GM12878 (cell line): ENCODE measurements at regions not wholly inside any gene's neighbourhood (a gene's known extent, or its start where the extent isn't known, plus 50 kb on each side); places are given as distances from the start of the nearest gene placed in this dataset.

Experiments
- ATAC-seq: fragments of 200-7000 bp; cut with Tn5 transposase; 3 replicates; pipeline ENCODE4 v1.9.1; 2020; ENCODE audit warnings: mild to moderate bottlenecking, moderate library complexity
- BruUV-seq: library from RNA; stranded (reverse); fragments of 400-500 nt; replicated peaks from 2 replicates; lab custom pipeline; 2021; lab: Mats Ljungman, UMichigan
- CTCF ChIA-PET: fragments of 300-600 bp; sonication (Branson Sonifier 250); formaldehyde crosslinking; extraction: SDS; loops from one replicate; lab custom pipeline; 2021; ENCODE audit warnings: inconsistent platforms; lab: Yijun Ruan, JAX
- POLR2A ChIA-PET: fragments of 350-600 bp; formaldehyde crosslinking; extraction: SDS; loops from one replicate; lab custom pipeline; 2021; ENCODE audit warnings: inconsistent platforms; lab: Charles Lee
- RAD21 ChIA-PET: fragments of 300-600 bp; sonication (Branson Sonifier 250); formaldehyde crosslinking; loops from one replicate; lab custom pipeline; 2023; ENCODE audit warnings: antibody characterized with exemption; ENCODE audit not compliant: unreplicated experiment; lab: Charles Lee
- SMC1A ChIA-PET: fragments of 300-600 bp; sonication (Branson Sonifier 250); formaldehyde crosslinking; loops from one replicate; lab custom pipeline; 2023; ENCODE audit not compliant: unreplicated experiment, uncharacterized antibody; lab: Charles Lee
- DNase-seq: peaks from one replicate; pipeline ENCODE4 v3.0.0-alpha.2; 2011; ENCODE audit warnings: low read depth, low spot score
- FAIRE-seq: peaks from 3 replicates; lab custom pipeline; 2011; peaks lifted over from hg19 to GRCh38; lab: Jason Lieb, UNC
- H2AFZ ChIP-seq: 2 replicates; pipeline ENCODE4 v1.6.0; 2011; ENCODE audit warnings: low read depth, low read length, control low read depth; ENCODE audit not compliant: control insufficient read depth
- H3K27ac ChIP-seq: 2 replicates; pipeline ENCODE4 v1.5.1; 2011; ENCODE audit warnings: control low read depth; ENCODE audit not compliant: control insufficient read depth, insufficient read depth
- H3K27me3 ChIP-seq, 2 experiments: replicated peaks in 1 of 2; 2 replicates each; pipeline versions ENCODE4 v1.6.0 to v1.6.1; 2011; ENCODE audit warnings: low read length in 1 of 2; ENCODE audit not compliant: control insufficient read depth in 2 of 2, insufficient read depth in 2 of 2
- H3K36me3 ChIP-seq, 2 experiments: 2 replicates each; pipeline ENCODE4 v1.5.1; 2011; ENCODE audit warnings: low read length in 1 of 2; ENCODE audit not compliant: control insufficient read depth in 2 of 2, insufficient read depth in 2 of 2
- H3K4me1 ChIP-seq: 2 replicates; pipeline ENCODE4 v1.6.1; 2011; ENCODE audit warnings: mild to moderate bottlenecking, low read length, moderate library complexity, mixed read lengths; ENCODE audit not compliant: control insufficient read depth, insufficient read depth
- H3K4me2 ChIP-seq: 2 replicates; pipeline ENCODE4 v1.6.0; 2011; ENCODE audit warnings: control low read depth; ENCODE audit not compliant: control insufficient read depth, insufficient read depth
- H3K4me3 ChIP-seq: fragments of 200-600 bp; sonication (generic); 2 replicates; pipeline ENCODE4 v1.5.1; 2016
- H3K79me2 ChIP-seq: 2 replicates; pipeline ENCODE4 v1.6.0; 2011; ENCODE audit warnings: low read length; ENCODE audit not compliant: control insufficient read depth, insufficient read depth
- H3K9ac ChIP-seq: 2 replicates; pipeline ENCODE4 v1.8.0; 2011; ENCODE audit warnings: low read length, control low read depth, mixed read lengths; ENCODE audit not compliant: control insufficient read depth, insufficient read depth
- H3K9me3 ChIP-seq: replicated peaks from 3 replicates; pipeline ENCODE4 v1.5.1; 2011; ENCODE audit warnings: mild to moderate bottlenecking, low read length; ENCODE audit not compliant: control insufficient read depth, insufficient read depth
- H4K20me1 ChIP-seq: 2 replicates; pipeline ENCODE4 v1.6.0; 2011; ENCODE audit not compliant: control insufficient read depth, insufficient read depth
- BRCA1 ChIP-seq: IDR thresholded peaks from 2 replicates; pipeline ENCODE4 v1.6.1; 2011; ENCODE audit warnings: low read depth, low read length, improper control_type of control experiment
- EP300 ChIP-seq, 2 experiments: fragments of 150-350 bp in 1 of 2; IDR thresholded peaks; 2 replicates each; pipeline ENCODE4 v1.6.1; 2011 to 2012; ENCODE audit warnings: low read depth in 2 of 2, low read length in 2 of 2, borderline replicate concordance in 1 of 2, improper control_type of control experiment in 1 of 2, inconsistent platforms in 1 of 2; ENCODE audit not compliant: control insufficient read depth in 1 of 2
- ESRRA ChIP-seq: IDR thresholded peaks from 2 replicates; pipeline ENCODE4 v1.6.1; 2012; ENCODE audit warnings: mild to moderate bottlenecking, low read length, improper control_type of control experiment
- NFYB ChIP-seq: IDR thresholded peaks from 2 replicates; pipeline ENCODE4 v1.6.1; 2011; ENCODE audit warnings: low read depth, mild to moderate bottlenecking, low read length, improper control_type of control experiment, moderate library complexity; ENCODE audit not compliant: insufficient read depth
- POLR2AphosphoS2 ChIP-seq: IDR thresholded peaks from 2 replicates; pipeline ENCODE4 v1.6.1; 2011; ENCODE audit warnings: low read depth, mild to moderate bottlenecking, low read length, improper control_type of control experiment, moderate library complexity
- RCOR1 ChIP-seq: conservative IDR thresholded peaks from 2 replicates; pipeline ENCODE4 v1.6.1; 2012; ENCODE audit warnings: low read depth, low read length, improper control_type of control experiment
- SRF ChIP-seq, 2 experiments: IDR thresholded peaks; 2 replicates each; pipeline ENCODE4 v1.6.1; 2011; ENCODE audit warnings: low read depth in 2 of 2, low read length in 2 of 2, mild to moderate bottlenecking in 1 of 2, moderate library complexity in 1 of 2
- YY1 ChIP-seq: IDR thresholded peaks from 2 replicates; pipeline ENCODE4 v1.6.1; 2011; ENCODE audit warnings: low read depth, mild to moderate bottlenecking, low read length
- ZNF274 ChIP-seq: IDR thresholded peaks from one replicate; pipeline ENCODE4 v1.8.0; 2011; ENCODE audit not compliant: insufficient read length, insufficient read depth
- ZSCAN29 ChIP-seq: fragments of 450-650 bp; IDR thresholded peaks from 2 replicates; pipeline ENCODE4 v1.6.1; 2017; ENCODE audit warnings: mild to moderate bottlenecking, moderate library complexity
- ZZZ3 ChIP-seq: IDR thresholded peaks from 2 replicates; pipeline ENCODE4 v1.6.1; 2011; ENCODE audit warnings: low read depth; ENCODE audit not compliant: control insufficient read depth, insufficient read length
- in situ Hi-C: fragments of 300-500 bp; cut with MboI; formaldehyde crosslinking; loops from 9 replicates; pipeline ENCODE4 v1.14.3; 2018; ENCODE audit warnings: mixed read lengths
- intact Hi-C: fragments of 100-400 bp; cut with micrococcal nuclease; formaldehyde crosslinking; loops from one replicate; pipeline ENCODE4 v1.14.2; 2022; ENCODE audit not compliant: unreplicated experiment
- TF ChIP-seq, protein P1 (sequence below): fragments of 450-650 bp; IDR thresholded peaks from 2 replicates; pipeline ENCODE4 v1.6.1; 2017; ENCODE audit warnings: antibody characterized with exemption, mild to moderate bottlenecking, moderate library complexity
- TF ChIP-seq, protein P2 (sequence below), 3 experiments: IDR thresholded peaks in 2 of 3; conservative IDR thresholded peaks in 1 of 3; 2 replicates each; pipeline ENCODE4 v1.5.1; 2011; ENCODE audit warnings: low read depth in 3 of 3, low read length in 3 of 3, mild to moderate bottlenecking in 3 of 3, control low read depth in 2 of 3, moderate library complexity in 2 of 3, inconsistent platforms in 1 of 3, mixed read lengths in 1 of 3; ENCODE audit not compliant: control insufficient read depth in 2 of 3, insufficient read depth in 1 of 3; ENCODE audit errors: extremely low read depth in 1 of 3

DNA sequence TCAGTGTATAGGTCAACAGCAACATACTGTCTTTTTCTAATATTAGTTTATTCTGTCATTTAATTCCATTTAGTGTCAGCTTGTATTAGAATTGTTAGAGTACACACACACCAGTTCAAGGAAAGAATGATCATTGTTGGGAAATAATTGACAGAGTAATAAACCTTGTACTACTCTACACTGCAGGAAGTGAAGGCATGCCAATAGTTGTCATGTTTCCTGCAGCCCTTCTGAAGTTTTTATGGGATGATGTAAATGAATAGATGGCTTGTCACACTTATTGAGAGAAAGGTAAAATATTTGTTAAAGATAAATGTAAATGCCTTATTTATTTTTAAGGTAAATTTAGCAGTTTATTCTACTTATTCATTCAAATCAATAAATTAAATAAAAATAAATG is 306.9 kb upstream of the KLHL1 start:
- Histone ChIP-seq H4K20me1 (no peaks in the 10 kb centered on the region), H3K9me3 (no peaks in the 10 kb centered on the region), H3K27me3 (no peaks in the 10 kb centered on the region), H3K27ac (no peak overlapping the region), H3K36me3 (no peaks in the 10 kb centered on the region), H3K79me2 (no peaks in the 10 kb centered on the region), H3K4me3 (no peak overlapping the region), H2AFZ (no peak overlapping the region), H3K4me1 (no peaks in the 10 kb centered on the region), H3K4me2 (no peak overlapping the region), H3K9ac (no peak overlapping the region)
- RAD21 ChIA-PET = no interaction called here
- in situ Hi-C loops (no loop called here), intact Hi-C loops (no loop called here)
- SMC1A ChIA-PET = no interaction called here
- DNase-seq (no peak), ATAC-seq (no peak), FAIRE-seq (no peak)
- TF ChIP-seq ZZZ3 (no peak), ZNF274 (no peak), POLR2AphosphoS2 (no peak), RCOR1 (no peak), BRCA1 (no peak), EP300 (IDR thresholded peaks at IDR 0.05; ENCODE audit: borderline replicate concordance in 1 of 2, control insufficient read depth in 1 of 2, low read depth in 2 of 2, low read length in 2 of 2) (no peak), ESRRA (no peak), NFYB (no peak), YY1 (no peak), ZSCAN29 (no peak), SRF (IDR thresholded peaks at IDR 0.05; ENCODE audit: low read depth in 2 of 2, low read length in 2 of 2) (no peak)
- TF ChIP-seq, protein P1, sequence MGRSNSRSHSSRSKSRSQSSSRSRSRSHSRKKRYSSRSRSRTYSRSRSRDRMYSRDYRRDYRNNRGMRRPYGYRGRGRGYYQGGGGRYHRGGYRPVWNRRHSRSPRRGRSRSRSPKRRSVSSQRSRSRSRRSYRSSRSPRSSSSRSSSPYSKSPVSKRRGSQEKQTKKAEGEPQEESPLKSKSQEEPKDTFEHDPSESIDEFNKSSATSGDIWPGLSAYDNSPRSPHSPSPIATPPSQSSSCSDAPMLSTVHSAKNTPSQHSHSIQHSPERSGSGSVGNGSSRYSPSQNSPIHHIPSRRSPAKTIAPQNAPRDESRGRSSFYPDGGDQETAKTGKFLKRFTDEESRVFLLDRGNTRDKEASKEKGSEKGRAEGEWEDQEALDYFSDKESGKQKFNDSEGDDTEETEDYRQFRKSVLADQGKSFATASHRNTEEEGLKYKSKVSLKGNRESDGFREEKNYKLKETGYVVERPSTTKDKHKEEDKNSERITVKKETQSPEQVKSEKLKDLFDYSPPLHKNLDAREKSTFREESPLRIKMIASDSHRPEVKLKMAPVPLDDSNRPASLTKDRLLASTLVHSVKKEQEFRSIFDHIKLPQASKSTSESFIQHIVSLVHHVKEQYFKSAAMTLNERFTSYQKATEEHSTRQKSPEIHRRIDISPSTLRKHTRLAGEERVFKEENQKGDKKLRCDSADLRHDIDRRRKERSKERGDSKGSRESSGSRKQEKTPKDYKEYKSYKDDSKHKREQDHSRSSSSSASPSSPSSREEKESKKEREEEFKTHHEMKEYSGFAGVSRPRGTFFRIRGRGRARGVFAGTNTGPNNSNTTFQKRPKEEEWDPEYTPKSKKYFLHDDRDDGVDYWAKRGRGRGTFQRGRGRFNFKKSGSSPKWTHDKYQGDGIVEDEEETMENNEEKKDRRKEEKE = no peak
- TF ChIP-seq, protein P2, sequence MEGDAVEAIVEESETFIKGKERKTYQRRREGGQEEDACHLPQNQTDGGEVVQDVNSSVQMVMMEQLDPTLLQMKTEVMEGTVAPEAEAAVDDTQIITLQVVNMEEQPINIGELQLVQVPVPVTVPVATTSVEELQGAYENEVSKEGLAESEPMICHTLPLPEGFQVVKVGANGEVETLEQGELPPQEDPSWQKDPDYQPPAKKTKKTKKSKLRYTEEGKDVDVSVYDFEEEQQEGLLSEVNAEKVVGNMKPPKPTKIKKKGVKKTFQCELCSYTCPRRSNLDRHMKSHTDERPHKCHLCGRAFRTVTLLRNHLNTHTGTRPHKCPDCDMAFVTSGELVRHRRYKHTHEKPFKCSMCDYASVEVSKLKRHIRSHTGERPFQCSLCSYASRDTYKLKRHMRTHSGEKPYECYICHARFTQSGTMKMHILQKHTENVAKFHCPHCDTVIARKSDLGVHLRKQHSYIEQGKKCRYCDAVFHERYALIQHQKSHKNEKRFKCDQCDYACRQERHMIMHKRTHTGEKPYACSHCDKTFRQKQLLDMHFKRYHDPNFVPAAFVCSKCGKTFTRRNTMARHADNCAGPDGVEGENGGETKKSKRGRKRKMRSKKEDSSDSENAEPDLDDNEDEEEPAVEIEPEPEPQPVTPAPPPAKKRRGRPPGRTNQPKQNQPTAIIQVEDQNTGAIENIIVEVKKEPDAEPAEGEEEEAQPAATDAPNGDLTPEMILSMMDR (IDR thresholded peaks at IDR 0.05 in 2 of 3, conservative IDR thresholded peaks at IDR 0.05 in 1 of 3; ENCODE audit: control insufficient read depth in 2 of 3, extremely low read depth in 1 of 3, insufficient read depth in 1 of 3, low read depth in 3 of 3, low read length in 3 of 3) = no peak
- BruUV-seq = no TSS peak
- POLR2A ChIA-PET = no interaction called here
- CTCF ChIA-PET = no interaction called here
